OCI-LY3 (cell line): ENCODE measurements at regions not wholly inside any gene's neighbourhood (a gene's known extent, or its start where the extent isn't known, plus 50 kb on each side); places are given as distances from the start of the nearest gene placed in this dataset.

Experiments used
- H2AFZ ChIP-seq: fragments of 200-600, 300-600 bp; shearing (Covaris generic); 2 replicates; pipeline ENCODE4 v1.6.0; 2014; ENCODE audit warnings: antibody characterized with exemption, low read depth, low read length
- H3K27ac ChIP-seq: fragments of 200-600, 300-600 bp; sonication (generic); 2 replicates; pipeline ENCODE4 v1.5.1; 2014; ENCODE audit warnings: mild to moderate bottlenecking, low read length, moderate library complexity, mixed read lengths
- H3K27me3 ChIP-seq: fragments of 200-600, 300-600 bp; sonication (generic); 2 replicates; pipeline ENCODE4 v1.6.1; 2014; ENCODE audit warnings: low read depth, low read length, mixed read lengths
- H3K36me3 ChIP-seq: fragments of 200-600, 300-600 bp; sonication (generic); replicated peaks from 2 replicates; pipeline ENCODE3; 2014; ENCODE audit warnings: low read depth, low read length, mixed read lengths
- H3K4me1 ChIP-seq: fragments of 300-600, 200-600 bp; sonication (generic); 2 replicates; pipeline ENCODE4 v1.6.1; 2014; ENCODE audit warnings: low read length, mixed read lengths
- H3K4me2 ChIP-seq: fragments of 200-600, 300-600 bp; sonication (generic); 2 replicates; pipeline ENCODE4 v1.6.1; 2014; ENCODE audit warnings: low read length, mixed read lengths
- H3K4me3 ChIP-seq: fragments of 300-600, 200-600 bp; sonication (generic); 2 replicates; pipeline ENCODE4 v1.5.1; 2014; ENCODE audit warnings: antibody characterized with exemption, mild to moderate bottlenecking, low read length, moderate library complexity
- H3K79me2 ChIP-seq: fragments of 300-600, 200-600 bp; shearing (Covaris generic); 2 replicates; pipeline ENCODE4 v1.6.1; 2014; ENCODE audit warnings: mild to moderate bottlenecking, low read length, mixed read lengths
- H3K9ac ChIP-seq: fragments of 300-600, 200-600 bp; shearing (Covaris generic); 2 replicates; pipeline ENCODE4 v1.6.0; 2014; ENCODE audit warnings: mild to moderate bottlenecking, low read length, moderate library complexity
- H3K9me3 ChIP-seq: fragments of 200-600, 300-600 bp; shearing (Covaris generic); 2 replicates; pipeline ENCODE4 v1.6.1; 2014; ENCODE audit warnings: low read length, mixed read lengths; ENCODE audit not compliant: insufficient read depth
- H4K20me1 ChIP-seq: fragments of 200-600, 300-600 bp; sonication (generic); 2 replicates; pipeline ENCODE4 v1.6.1; 2016; ENCODE audit warnings: low read length, mixed read lengths; ENCODE audit not compliant: insufficient read depth
- EZH2phosphoT487 ChIP-seq: fragments of 200-600 bp; shearing (Covaris generic); IDR thresholded peaks from 2 replicates; pipeline ENCODE4 v1.6.1; 2018; ENCODE audit warnings: antibody characterized with exemption, mixed run types, low read depth
- TF ChIP-seq, protein P1 (sequence below): fragments of 200-600, 300-600 bp; sonication (generic); IDR thresholded peaks from 2 replicates; pipeline ENCODE4 v1.5.1; 2014; ENCODE audit warnings: antibody characterized with exemption, low read length, low read depth

- TF ChIP-seq EZH2phosphoT487 = no peak
- TF ChIP-seq, protein P1, sequence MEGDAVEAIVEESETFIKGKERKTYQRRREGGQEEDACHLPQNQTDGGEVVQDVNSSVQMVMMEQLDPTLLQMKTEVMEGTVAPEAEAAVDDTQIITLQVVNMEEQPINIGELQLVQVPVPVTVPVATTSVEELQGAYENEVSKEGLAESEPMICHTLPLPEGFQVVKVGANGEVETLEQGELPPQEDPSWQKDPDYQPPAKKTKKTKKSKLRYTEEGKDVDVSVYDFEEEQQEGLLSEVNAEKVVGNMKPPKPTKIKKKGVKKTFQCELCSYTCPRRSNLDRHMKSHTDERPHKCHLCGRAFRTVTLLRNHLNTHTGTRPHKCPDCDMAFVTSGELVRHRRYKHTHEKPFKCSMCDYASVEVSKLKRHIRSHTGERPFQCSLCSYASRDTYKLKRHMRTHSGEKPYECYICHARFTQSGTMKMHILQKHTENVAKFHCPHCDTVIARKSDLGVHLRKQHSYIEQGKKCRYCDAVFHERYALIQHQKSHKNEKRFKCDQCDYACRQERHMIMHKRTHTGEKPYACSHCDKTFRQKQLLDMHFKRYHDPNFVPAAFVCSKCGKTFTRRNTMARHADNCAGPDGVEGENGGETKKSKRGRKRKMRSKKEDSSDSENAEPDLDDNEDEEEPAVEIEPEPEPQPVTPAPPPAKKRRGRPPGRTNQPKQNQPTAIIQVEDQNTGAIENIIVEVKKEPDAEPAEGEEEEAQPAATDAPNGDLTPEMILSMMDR = no peak
- Histone ChIP-seq H3K4me1 (no peaks in the 10 kb centered on the region), H3K9me3 (no peaks in the 10 kb centered on the region), H3K27ac (no peak overlapping the region), H3K4me2 (no peak overlapping the region), H3K4me3 (no peak overlapping the region), H3K9ac (no peak overlapping the region), H2AFZ (no peak overlapping the region), H3K27me3 (no peaks in the 10 kb centered on the region), H4K20me1 (no peaks in the 10 kb centered on the region), H3K79me2 (no peaks in the 10 kb centered on the region), H3K36me3 (no peaks in the 10 kb centered on the region)
Measured at GRCh38 chr5:103330875-103331274, 72.3 kb downstream of the MACIR start.
